GM10248 (cell line): ENCODE measurements at regions not wholly inside any gene's neighbourhood (a gene's known extent, or its start where the extent isn't known, plus 50 kb on each side); places are given as distances from the start of the nearest gene placed in this dataset.

Experiments
- CTCF ChIA-PET: fragments of 300-600 bp; sonication (Branson Sonifier 250); formaldehyde crosslinking; extraction: SDS; loops from one replicate; lab custom pipeline; 2021; ENCODE audit warnings: antibody characterized with exemption; lab: Yijun Ruan, JAX
- POLR2A ChIA-PET: fragments of 350-650 bp; sonication (Branson Sonifier 250); formaldehyde crosslinking; extraction: SDS; loops from one replicate; lab custom pipeline; 2020; ENCODE audit warnings: antibody characterized with exemption; lab: Yijun Ruan, JAX
- DNase-seq: peaks from one replicate; pipeline ENCODE4 v3.0.0; 2012; ENCODE audit errors: extremely low spot score
- TF ChIP-seq, protein P1 (sequence below): IDR thresholded peaks from 2 replicates; pipeline ENCODE4 v1.5.1; 2012; ENCODE audit warnings: mild to moderate bottlenecking, low read depth; ENCODE audit errors: extremely low read depth, missing control alignments, control extremely low read depth

DNA sequence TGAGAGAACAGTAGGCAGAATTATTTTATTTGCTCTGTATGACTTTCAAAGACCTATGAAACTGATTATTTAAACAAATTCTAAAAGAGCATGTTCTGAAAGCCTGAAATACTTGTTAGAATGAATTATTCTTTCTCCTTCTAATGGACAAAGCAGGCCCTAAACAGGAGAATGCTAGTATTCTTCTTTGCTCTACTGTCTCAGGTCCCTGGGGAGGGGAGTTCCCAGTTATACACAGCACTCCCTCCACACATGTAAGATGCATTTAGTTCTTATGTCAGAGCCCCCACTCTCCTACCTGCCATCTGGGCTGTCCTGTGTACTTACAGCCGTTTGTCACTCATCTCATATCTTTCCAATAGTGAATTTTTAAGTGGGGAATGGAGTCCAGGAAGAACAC lies 633.5 kb upstream of the ANKRD30A start:
- DNase-seq, result no peak
- POLR2A ChIA-PET, result no interaction called here
- CTCF ChIA-PET, result interaction anchor here (1.4 to 1.6 kb wide), 2 partner anchors 18 to 27 kb away, joined by 3 to 4 read pairs; no protein-coding TSS in a partner anchor
- TF ChIP-seq, protein P1, sequence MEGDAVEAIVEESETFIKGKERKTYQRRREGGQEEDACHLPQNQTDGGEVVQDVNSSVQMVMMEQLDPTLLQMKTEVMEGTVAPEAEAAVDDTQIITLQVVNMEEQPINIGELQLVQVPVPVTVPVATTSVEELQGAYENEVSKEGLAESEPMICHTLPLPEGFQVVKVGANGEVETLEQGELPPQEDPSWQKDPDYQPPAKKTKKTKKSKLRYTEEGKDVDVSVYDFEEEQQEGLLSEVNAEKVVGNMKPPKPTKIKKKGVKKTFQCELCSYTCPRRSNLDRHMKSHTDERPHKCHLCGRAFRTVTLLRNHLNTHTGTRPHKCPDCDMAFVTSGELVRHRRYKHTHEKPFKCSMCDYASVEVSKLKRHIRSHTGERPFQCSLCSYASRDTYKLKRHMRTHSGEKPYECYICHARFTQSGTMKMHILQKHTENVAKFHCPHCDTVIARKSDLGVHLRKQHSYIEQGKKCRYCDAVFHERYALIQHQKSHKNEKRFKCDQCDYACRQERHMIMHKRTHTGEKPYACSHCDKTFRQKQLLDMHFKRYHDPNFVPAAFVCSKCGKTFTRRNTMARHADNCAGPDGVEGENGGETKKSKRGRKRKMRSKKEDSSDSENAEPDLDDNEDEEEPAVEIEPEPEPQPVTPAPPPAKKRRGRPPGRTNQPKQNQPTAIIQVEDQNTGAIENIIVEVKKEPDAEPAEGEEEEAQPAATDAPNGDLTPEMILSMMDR, result no peak

DNA sequence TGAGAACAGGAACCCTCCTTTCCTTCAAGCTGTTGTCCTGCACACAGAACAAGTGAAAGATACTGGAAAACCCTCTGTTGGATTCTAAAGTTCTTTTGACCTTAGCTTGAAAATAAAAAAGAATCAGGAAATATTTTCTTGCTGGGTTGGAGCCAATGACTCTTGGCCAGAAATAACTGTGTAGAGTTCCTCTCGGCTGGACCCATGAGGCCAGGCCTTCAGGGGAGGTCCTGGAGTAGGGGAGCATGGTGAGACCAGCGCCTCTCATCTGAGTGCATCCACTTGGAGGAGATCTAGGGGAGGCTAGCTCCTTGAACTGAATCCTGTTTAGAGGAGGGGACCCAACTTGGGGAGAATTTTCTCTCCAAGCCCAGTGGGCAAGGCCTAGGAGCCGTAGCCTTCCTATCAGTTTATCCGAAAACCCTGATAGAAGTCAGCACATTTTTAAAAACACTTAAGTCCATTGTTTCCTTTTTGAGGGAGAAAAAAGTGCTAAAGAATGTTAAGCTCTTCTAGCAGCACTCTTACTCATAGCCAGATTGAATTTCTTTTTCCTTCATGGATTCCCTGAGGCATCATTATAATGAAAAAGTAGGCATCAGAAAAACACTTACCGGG lies 635.7 kb upstream of the ANKRD30A start:
- no peak for DNase-seq
- TF ChIP-seq, protein P1, result no peak
- CTCF ChIA-PET, result no interaction called here
- POLR2A ChIA-PET, result no interaction called here

DNA sequence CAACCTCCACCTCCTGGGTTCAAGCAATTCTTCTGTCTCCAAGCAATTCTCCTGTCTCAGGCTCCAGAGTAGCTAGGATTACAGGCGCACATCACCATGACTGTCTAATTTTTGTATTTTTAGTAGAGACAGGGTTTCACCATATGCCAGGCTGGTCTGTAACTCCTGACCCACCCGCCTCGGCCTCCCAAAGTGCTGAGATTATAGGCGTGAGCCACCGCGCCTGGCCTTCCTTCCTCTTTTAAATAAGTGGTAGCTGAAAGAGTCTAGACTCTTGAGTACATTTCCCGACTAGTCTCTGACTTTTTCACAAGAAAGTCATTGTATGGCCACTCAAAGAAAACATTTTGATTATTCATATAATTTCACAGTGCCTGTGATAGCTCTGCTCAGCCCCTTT lies 636.2 kb upstream of the ANKRD30A start:
- no peak for DNase-seq
- TF ChIP-seq, protein P1, result no peak
- ChIA-PET POLR2A (no interaction called here), CTCF (no interaction called here)

DNA sequence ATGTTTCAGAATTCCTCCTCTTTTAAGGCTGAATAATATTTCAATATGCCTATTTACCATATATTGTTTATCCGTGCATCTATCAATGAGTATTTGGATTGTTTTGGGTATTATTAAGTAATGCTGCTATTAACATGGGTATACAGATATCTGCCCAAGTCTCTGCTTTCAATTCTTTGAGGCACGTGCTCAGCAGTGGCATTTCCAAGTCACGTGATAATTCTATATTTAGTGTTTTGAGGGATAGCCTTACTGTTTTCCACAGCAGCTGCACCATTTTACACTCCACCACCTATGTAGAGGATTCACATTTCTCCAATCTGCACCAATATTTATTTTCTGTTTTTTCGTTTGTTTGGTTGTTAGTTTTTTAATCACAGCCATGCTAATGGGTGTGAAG lies 636.8 kb upstream of the ANKRD30A start:
- no peak for DNase-seq
- POLR2A ChIA-PET, result no interaction called here
- CTCF ChIA-PET, result no interaction called here
- TF ChIP-seq, protein P1, result no peak

DNA sequence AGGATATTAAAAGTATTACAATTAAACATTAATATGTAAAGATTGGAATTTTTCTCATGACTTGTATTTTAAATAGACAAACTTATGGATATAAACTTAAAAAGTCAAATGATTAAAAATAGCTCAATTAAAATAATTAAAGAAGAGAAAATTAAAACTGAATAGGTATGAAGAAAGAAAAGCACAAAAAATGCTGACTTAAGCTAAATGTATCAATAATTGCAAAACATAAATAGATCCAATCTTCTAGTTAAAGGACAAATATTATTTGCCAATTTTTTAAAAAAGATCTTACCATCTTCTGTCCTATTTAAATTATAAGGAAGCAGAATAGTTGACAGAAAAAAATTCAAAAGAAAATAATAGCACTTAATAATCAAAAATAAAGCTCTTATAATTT lies 646.3 kb upstream of the ANKRD30A start:
- POLR2A ChIA-PET, result no interaction called here
- TF ChIP-seq, protein P1, result no peak
- CTCF ChIA-PET, result no interaction called here
- no peak for DNase-seq

DNA sequence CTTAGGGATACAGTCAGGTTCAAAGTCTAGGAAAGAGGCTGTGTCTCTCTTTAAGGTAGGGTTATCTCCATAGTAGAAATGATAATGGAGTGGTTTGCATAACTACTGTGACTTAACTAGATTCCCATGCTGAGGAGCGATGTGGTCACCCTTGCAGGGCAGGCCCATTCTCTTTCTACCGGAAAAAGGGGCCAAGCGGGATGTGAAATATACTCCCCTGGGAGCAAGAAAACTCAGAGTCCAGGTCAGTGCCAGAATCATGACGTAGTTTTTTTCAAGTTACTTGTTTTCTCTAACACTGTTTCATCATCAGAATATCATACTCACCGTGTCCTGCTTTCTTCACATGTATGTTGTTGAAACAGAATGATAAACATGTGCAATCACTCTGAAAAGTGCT lies 649.0 kb upstream of the ANKRD30A start:
- DNase-seq, result no peak
- ChIA-PET CTCF (no interaction called here), POLR2A (no interaction called here)
- TF ChIP-seq, protein P1, result no peak
